ENCODE measurements at regions not wholly inside any gene's neighbourhood (a gene's known extent, or its start where the extent isn't known, plus 50 kb on each side); places are given as distances from the start of the nearest gene placed in this dataset.

- TF ChIP-seq YY1 (IDR thresholded peaks at IDR 0.05; ENCODE audit: insufficient read depth, insufficient read length) = no peak
- no peak for TF ChIP-seq SUZ12 (IDR thresholded peaks at IDR 0.05; ENCODE audit: extremely low read depth, insufficient read depth, insufficient read length)
- TF ChIP-seq ZNF274 (IDR thresholded peaks at IDR 0.05; ENCODE audit: low read depth, low read length) = no peak
Observed at GRCh38 chr14:22007784-22008412, 334.3 kb upstream of the OR4E1 start.

Data from NT2/D1 (cell line).